ENCODE measurements at regions not wholly inside any gene's neighbourhood (a gene's known extent, or its start where the extent isn't known, plus 50 kb on each side); places are given as distances from the start of the nearest gene placed in this dataset.

GRCh38 chr4:34826660-34827059 is 1417.7 kb downstream of the ARAP2 start:
- DNase-seq (ENCODE audit: extremely low spot score, unreplicated experiment) = no peak
- Mint-ChIP-seq H3K36me3 (ENCODE audit: unreplicated experiment) (no peaks in the 10 kb centered on the region), H3K4me3 (ENCODE audit: unreplicated experiment) (no peak overlapping the region), H3K27ac (ENCODE audit: unreplicated experiment) (no peak overlapping the region), H3K27me3 (ENCODE audit: unreplicated experiment) (no peaks in the 10 kb centered on the region), H3K4me1 (ENCODE audit: unreplicated experiment) (no peaks in the 10 kb centered on the region), H3K9me3 (ENCODE audit: unreplicated experiment) (no peaks in the 10 kb centered on the region)
- TF ChIP-seq CTCF (IDR thresholded peaks at IDR 0.05) = no peak

GRCh38 chr4:34845926-34846325 is 1398.4 kb downstream of the ARAP2 start:
- Mint-ChIP-seq H3K9me3 (ENCODE audit: unreplicated experiment) (no peaks in the 10 kb centered on the region), H3K4me1 (ENCODE audit: unreplicated experiment) (peaks cover 13% of the 10 kb centered on the region), H3K4me3 (ENCODE audit: unreplicated experiment) (no peak overlapping the region), H3K36me3 (ENCODE audit: unreplicated experiment) (no peaks in the 10 kb centered on the region), H3K27ac (ENCODE audit: unreplicated experiment) (no peak overlapping the region), H3K27me3 (ENCODE audit: unreplicated experiment) (no peaks in the 10 kb centered on the region)
- DNase-seq (ENCODE audit: extremely low spot score, unreplicated experiment) = no peak
- TF ChIP-seq CTCF (IDR thresholded peaks at IDR 0.05) = no peak

- Mint-ChIP-seq H3K27ac (ENCODE audit: unreplicated experiment) (peak overlapping the region; percentile 63), H3K4me1 (ENCODE audit: unreplicated experiment) (peaks cover 24% of the 10 kb centered on the region), H3K36me3 (ENCODE audit: unreplicated experiment) (no peaks in the 10 kb centered on the region), H3K9me3 (ENCODE audit: unreplicated experiment) (no peaks in the 10 kb centered on the region), H3K27me3 (ENCODE audit: unreplicated experiment) (no peaks in the 10 kb centered on the region), H3K4me3 (ENCODE audit: unreplicated experiment) (no peak overlapping the region)
- no peak for DNase-seq (ENCODE audit: extremely low spot score, unreplicated experiment)
- no peak for TF ChIP-seq CTCF (IDR thresholded peaks at IDR 0.05)
These were observed 1393.9 kb downstream of the ARAP2 start for GRCh38 chr4:34850421-34850820.

- H3K4me1 Mint-ChIP-seq (ENCODE audit: unreplicated experiment) = peaks cover 21% of the 10 kb centered on the region
- TF ChIP-seq CTCF (IDR thresholded peaks at IDR 0.05) = no peak
- H3K9me3 Mint-ChIP-seq (ENCODE audit: unreplicated experiment) = no peaks in the 10 kb centered on the region
- no peak overlapping the region for H3K4me3 Mint-ChIP-seq (ENCODE audit: unreplicated experiment)
- peak overlapping the region; percentile 63 for H3K27ac Mint-ChIP-seq (ENCODE audit: unreplicated experiment)
- H3K27me3 Mint-ChIP-seq (ENCODE audit: unreplicated experiment) = no peaks in the 10 kb centered on the region
- DNase-seq (ENCODE audit: extremely low spot score, unreplicated experiment) = no peak
- no peaks in the 10 kb centered on the region for H3K36me3 Mint-ChIP-seq (ENCODE audit: unreplicated experiment)
These were observed 1393.3 kb downstream of the ARAP2 start for GRCh38 chr4:34850968-34851367.

- Mint-ChIP-seq H3K9me3 (ENCODE audit: unreplicated experiment) (no peaks in the 10 kb centered on the region), H3K27me3 (ENCODE audit: unreplicated experiment) (no peaks in the 10 kb centered on the region), H3K4me3 (ENCODE audit: unreplicated experiment) (no peak overlapping the region), H3K4me1 (ENCODE audit: unreplicated experiment) (peaks cover 19% of the 10 kb centered on the region), H3K36me3 (ENCODE audit: unreplicated experiment) (no peaks in the 10 kb centered on the region), H3K27ac (ENCODE audit: unreplicated experiment) (peak overlapping the region; percentile 63)
- no peak for DNase-seq (ENCODE audit: extremely low spot score, unreplicated experiment)
- TF ChIP-seq CTCF (IDR thresholded peaks at IDR 0.05) = no peak
These were observed 1392.9 kb downstream of the ARAP2 start for GRCh38 chr4:34851411-34851810.
